Naive thymus-derived CD4-positive, alpha-beta T cell (primary cell): ENCODE measurements at regions not wholly inside any gene's neighbourhood (a gene's known extent, or its start where the extent isn't known, plus 50 kb on each side); places are given as distances from the start of the nearest gene placed in this dataset.

Experiments used
- ATAC-seq: fragments of 150-1000 bp; cut with Tn5 transposase; 2 replicates; pipeline ENCODE4 v1.10.0; 2021; ENCODE audit warnings: mild to moderate bottlenecking, moderate library complexity
- CTCF ChIA-PET: fragments of 350-600 bp; sonication (Branson Sonifier 250); formaldehyde crosslinking; loops from one replicate; lab custom pipeline; 2021; ENCODE audit warnings: antibody characterized with exemption; lab: Charles Lee
- POLR2A ChIA-PET: fragments of 350-600 bp; sonication (Branson Sonifier 250); formaldehyde crosslinking; loops from one replicate; lab custom pipeline; 2021; ENCODE audit warnings: antibody characterized with exemption, inconsistent platforms; lab: Charles Lee
- DNase-seq, 9 donors: peaks; one replicate each; pipeline versions ENCODE4 v3.0.0 to v3.0.0-alpha.2; 2020 to 2022; ENCODE audit warnings: mixed read lengths in 1 of 9
- H3K27ac ChIP-seq: one replicate; pipeline ENCODE4 v1.7.0; 2013; ENCODE audit warnings: mild to moderate bottlenecking, low read depth, low read length, moderate library complexity
- H3K27me3 ChIP-seq, 2 donors: one replicate each; pipeline ENCODE4 v1.7.0; 2013; ENCODE audit warnings: low read length in 2 of 2, mild to moderate bottlenecking in 2 of 2, moderate library complexity in 2 of 2; ENCODE audit not compliant: control insufficient read depth in 2 of 2, insufficient read depth in 2 of 2
- H3K36me3 ChIP-seq, 3 experiments: 1 replicate in 2 of 3; 2 replicates in 1 of 3; pipeline ENCODE4 v1.7.0; 2013; ENCODE audit warnings: low read length in 3 of 3, mild to moderate bottlenecking in 3 of 3, moderate library complexity in 1 of 3; ENCODE audit not compliant: insufficient read depth in 3 of 3, control insufficient read depth in 2 of 3
- H3K4me1 ChIP-seq, 2 donors: one replicate each; pipeline ENCODE4 v1.7.0; 2013; ENCODE audit warnings: low read length in 2 of 2, mild to moderate bottlenecking in 2 of 2, moderate library complexity in 1 of 2; ENCODE audit not compliant: control insufficient read depth in 2 of 2, insufficient read depth in 2 of 2
- H3K4me3 ChIP-seq: 2 replicates; pipeline ENCODE4 v1.7.0; 2013; ENCODE audit warnings: mild to moderate bottlenecking, low read length
- H3K9me3 ChIP-seq, 3 experiments: 1 replicate in 2 of 3; 2 replicates in 1 of 3; pipeline ENCODE4 v1.7.0; 2013; ENCODE audit warnings: low read length in 3 of 3; ENCODE audit not compliant: control insufficient read depth in 2 of 3
- H3K27ac Mint-ChIP-seq, 9 donors: one replicate each; pipeline ENCODE4 v1.8.0; 2020 to 2022; ENCODE audit warnings: mixed read lengths in 9 of 9, mild to moderate bottlenecking in 8 of 9, moderate library complexity in 5 of 9, inconsistent platforms in 2 of 9
- H3K27me3 Mint-ChIP-seq, 5 donors: one replicate each; pipeline ENCODE4 v1.8.0; 2021 to 2022; ENCODE audit warnings: mixed read lengths in 5 of 5, mild to moderate bottlenecking in 1 of 5
- H3K36me3 Mint-ChIP-seq, 5 donors: one replicate each; pipeline ENCODE4 v1.8.0; 2020 to 2022; ENCODE audit warnings: mixed read lengths in 5 of 5, mild to moderate bottlenecking in 3 of 5, inconsistent platforms in 1 of 5
- H3K4me1 Mint-ChIP-seq, 7 donors: one replicate each; pipeline ENCODE4 v1.8.0; 2020 to 2022; ENCODE audit warnings: mixed read lengths in 7 of 7, mild to moderate bottlenecking in 3 of 7, inconsistent platforms in 1 of 7
- H3K4me3 Mint-ChIP-seq, 10 donors: one replicate each; pipeline ENCODE4 v1.8.0; 2020 to 2022; ENCODE audit warnings: mild to moderate bottlenecking in 10 of 10, mixed read lengths in 10 of 10, moderate library complexity in 6 of 10, inconsistent platforms in 2 of 10
- H3K9me3 Mint-ChIP-seq, 11 donors: one replicate each; pipeline ENCODE4 v1.8.0; 2020 to 2022; ENCODE audit warnings: mixed read lengths in 11 of 11, mild to moderate bottlenecking in 4 of 11, inconsistent platforms in 1 of 11, moderate library complexity in 1 of 11
- intact Hi-C, 2 donors: fragments of 100-400 bp; cut with micrococcal nuclease; formaldehyde crosslinking; loops; one replicate each; pipeline ENCODE4 v1.15.1; 2023

DNA sequence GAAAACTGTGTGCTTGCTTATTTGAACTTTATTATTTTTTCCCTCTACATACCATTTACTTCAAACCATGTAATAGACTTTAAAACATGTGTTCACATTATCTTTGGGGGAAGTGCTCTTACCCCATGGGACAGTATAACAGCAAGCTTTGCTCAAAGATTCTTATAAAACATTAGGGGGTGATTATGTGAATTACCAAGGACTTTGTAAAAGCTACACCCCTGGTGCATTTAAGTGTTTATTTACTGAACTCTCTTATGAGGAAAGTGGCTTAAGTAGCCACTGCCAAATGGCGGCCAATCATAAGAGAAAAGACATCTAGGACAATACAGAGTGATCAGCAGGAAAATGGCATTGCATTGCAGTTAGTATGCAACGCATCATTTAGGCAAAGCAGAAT, 70.3 kb downstream of the CAPZA3 start:
- Mint-ChIP-seq H3K27me3 (peaks cover 0 to 3% (median 0%) of the 10 kb centered on the region in 5 donors), H3K4me3 (no peak overlapping the region), H3K9me3 (peaks cover 0 to 5% (median 0%) of the 10 kb centered on the region in 11 donors), H3K36me3 (no peaks in the 10 kb centered on the region), H3K27ac (no peak overlapping the region), H3K4me1 (peaks cover 0 to 2% (median 0%) of the 10 kb centered on the region in 7 donors)
- Histone ChIP-seq H3K4me3 (no peak overlapping the region), H3K27ac (no peak overlapping the region), H3K4me1 (no peaks in the 10 kb centered on the region), H3K36me3 (no peaks in the 10 kb centered on the region), H3K27me3 (no peaks in the 10 kb centered on the region), H3K9me3 (no peaks in the 10 kb centered on the region)
- intact Hi-C loops, result no loop called here
- ATAC-seq (no peak), DNase-seq (no peak)
- ChIA-PET CTCF (no interaction called here), POLR2A (no interaction called here)

DNA sequence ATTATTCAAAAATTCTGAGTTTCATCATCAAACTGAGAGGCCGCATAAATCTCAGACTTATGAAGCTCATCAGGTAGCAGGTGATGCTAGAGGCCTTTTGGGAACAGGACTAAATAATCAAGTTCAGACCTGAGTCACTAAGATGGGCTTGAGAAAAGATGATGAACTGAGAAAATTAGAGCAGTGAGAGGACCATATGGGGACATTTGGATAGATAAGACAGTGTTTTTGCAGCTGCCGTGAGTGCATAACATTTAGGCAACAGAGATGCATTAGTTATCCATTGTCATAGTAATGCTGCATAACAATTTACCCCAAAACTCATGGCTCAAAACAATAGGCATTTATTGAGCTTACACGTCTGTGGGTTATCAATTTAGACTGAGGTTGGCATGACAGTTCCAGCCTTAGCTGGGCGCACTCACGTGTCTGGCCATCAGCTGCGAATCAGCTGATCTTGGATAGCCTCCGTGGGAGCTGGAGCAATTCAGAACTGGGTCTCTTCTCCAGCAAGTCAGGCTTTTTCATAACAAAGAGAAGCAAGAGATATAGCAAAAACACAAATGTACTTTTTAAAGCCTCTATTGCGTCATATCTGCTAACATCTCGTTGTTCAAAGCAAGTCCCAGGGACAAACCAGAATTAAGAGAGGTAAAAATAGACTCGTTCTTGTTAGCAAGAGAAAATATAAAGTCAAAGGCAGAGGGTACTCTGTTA, 72.8 kb downstream of the CAPZA3 start:
- H3K9me3 ChIP-seq, result no peaks in the 10 kb centered on the region
- no peak for DNase-seq
- ChIA-PET CTCF (no interaction called here), POLR2A (no interaction called here)
- Mint-ChIP-seq H3K27me3 (peaks cover 0 to 3% (median 0%) of the 10 kb centered on the region in 5 donors), H3K36me3 (no peaks in the 10 kb centered on the region), H3K9me3 (peaks cover 0 to 5% (median 0%) of the 10 kb centered on the region in 11 donors), H3K4me3 (no peak overlapping the region), H3K4me1 (peaks cover 0 to 2% (median 0%) of the 10 kb centered on the region in 7 donors), H3K27ac (no peak overlapping the region)
- no peak overlapping the region for H3K4me3 ChIP-seq
- no peaks in the 10 kb centered on the region for H3K27me3 ChIP-seq
- H3K4me1 ChIP-seq, result no peaks in the 10 kb centered on the region
- intact Hi-C loops, result no loop called here
- no peak for ATAC-seq
- H3K27ac ChIP-seq, result no peak overlapping the region
- no peaks in the 10 kb centered on the region for H3K36me3 ChIP-seq

DNA sequence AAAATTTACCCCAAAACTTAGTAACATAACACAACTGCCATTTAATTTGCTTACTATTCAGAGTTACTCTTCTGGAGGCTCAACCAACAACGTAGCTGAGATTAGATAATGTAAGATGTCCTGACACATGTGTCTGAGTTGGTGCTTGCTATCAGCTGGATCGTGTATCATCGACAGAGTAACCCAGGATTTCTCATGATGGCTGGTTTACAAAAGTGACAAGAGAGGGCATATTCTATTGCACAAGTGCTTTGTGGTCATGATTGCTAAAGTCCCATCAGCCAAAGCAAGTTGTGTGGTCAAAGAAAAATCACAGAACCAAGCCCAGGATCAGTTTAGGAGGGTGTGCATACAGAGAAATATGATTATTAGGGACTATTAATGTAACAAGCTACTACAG, 73.4 kb downstream of the CAPZA3 start:
- Histone ChIP-seq H3K4me1 (no peaks in the 10 kb centered on the region), H3K4me3 (no peak overlapping the region), H3K27ac (no peak overlapping the region), H3K27me3 (no peaks in the 10 kb centered on the region), H3K9me3 (no peaks in the 10 kb centered on the region), H3K36me3 (no peaks in the 10 kb centered on the region)
- Mint-ChIP-seq H3K36me3 (no peaks in the 10 kb centered on the region), H3K27me3 (peaks cover 0 to 3% (median 0%) of the 10 kb centered on the region in 5 donors), H3K4me3 (no peak overlapping the region), H3K9me3 (peaks cover 0 to 5% (median 0%) of the 10 kb centered on the region in 11 donors), H3K27ac (no peak overlapping the region), H3K4me1 (peaks cover 0 to 2% (median 0%) of the 10 kb centered on the region in 7 donors)
- intact Hi-C loops, result no loop called here
- peak; percentile 55 for ATAC-seq
- no peak for DNase-seq
- ChIA-PET CTCF (no interaction called here), POLR2A (no interaction called here)

DNA sequence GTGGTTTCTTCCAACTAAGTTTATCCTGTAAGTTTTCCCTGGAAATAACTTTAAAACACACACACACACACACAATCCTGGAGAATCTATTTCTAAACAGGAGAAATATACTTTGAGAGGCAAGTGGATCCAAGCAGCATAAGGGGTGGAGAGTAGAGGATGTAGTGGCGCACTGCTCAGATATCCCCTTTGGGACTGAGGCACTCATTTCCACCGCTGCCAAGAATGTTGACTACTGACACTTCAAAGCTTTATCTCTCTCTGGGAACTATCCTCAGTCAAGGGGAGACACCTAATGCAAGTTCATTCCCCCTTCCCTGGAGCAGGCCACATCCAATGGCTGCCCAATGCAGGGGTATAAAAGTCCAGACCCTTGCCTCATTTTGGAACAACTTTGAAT, 75.8 kb downstream of the CAPZA3 start:
- Mint-ChIP-seq H3K27me3 (peaks cover 0 to 3% (median 0%) of the 10 kb centered on the region in 5 donors), H3K36me3 (no peaks in the 10 kb centered on the region), H3K9me3 (peaks cover 0 to 5% (median 0%) of the 10 kb centered on the region in 11 donors), H3K27ac (no peak overlapping the region), H3K4me1 (peaks cover 0 to 3% (median 0%) of the 10 kb centered on the region in 7 donors), H3K4me3 (no peak overlapping the region)
- no peaks in the 10 kb centered on the region for H3K4me1 ChIP-seq
- no peaks in the 10 kb centered on the region for H3K27me3 ChIP-seq
- POLR2A ChIA-PET, result no interaction called here
- DNase-seq (no peak), ATAC-seq (no peak)
- no peaks in the 10 kb centered on the region for H3K36me3 ChIP-seq
- CTCF ChIA-PET, result no interaction called here
- no peak overlapping the region for H3K27ac ChIP-seq
- no peak overlapping the region for H3K4me3 ChIP-seq
- intact Hi-C loops, result no loop called here
- no peaks in the 10 kb centered on the region for H3K9me3 ChIP-seq

DNA sequence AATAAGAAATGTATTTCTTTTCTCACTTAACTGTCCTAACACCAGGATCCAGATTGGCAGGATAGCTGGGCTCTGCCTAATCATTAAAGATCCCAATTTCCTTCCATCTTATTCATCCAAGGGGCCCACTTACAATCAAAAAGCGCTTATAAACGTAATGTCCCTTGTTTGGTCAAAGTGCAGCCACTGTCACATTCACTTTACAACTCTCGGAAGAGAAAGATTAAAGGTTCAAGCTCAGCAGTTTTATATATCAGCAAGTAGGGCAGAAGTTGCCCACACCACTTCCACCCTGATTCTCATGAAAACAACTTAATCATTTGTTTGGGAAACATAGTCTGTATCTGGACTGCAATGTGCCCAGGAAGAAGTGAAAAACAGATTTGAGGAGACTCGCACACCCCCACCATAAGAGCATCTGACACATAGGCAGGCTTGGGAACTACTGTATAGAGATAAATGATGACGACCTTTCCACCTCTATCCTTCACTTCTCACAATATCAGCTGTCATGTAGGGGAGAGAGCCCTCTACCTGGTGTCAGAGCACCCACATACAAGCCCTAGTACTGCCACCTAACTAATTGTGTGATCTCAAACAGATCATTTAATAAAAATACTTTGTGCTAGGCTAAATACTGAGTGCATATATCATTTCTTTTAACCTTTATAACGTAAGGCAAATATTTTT, 80.8 kb downstream of the CAPZA3 start:
- Histone ChIP-seq H3K4me3 (no peak overlapping the region), H3K27me3 (no peaks in the 10 kb centered on the region), H3K36me3 (no peaks in the 10 kb centered on the region), H3K27ac (no peak overlapping the region), H3K4me1 (no peaks in the 10 kb centered on the region), H3K9me3 (no peaks in the 10 kb centered on the region)
- Mint-ChIP-seq H3K27me3 (peaks cover 0 to 3% (median 0%) of the 10 kb centered on the region in 5 donors), H3K27ac (no peak overlapping the region), H3K36me3 (no peaks in the 10 kb centered on the region), H3K4me3 (no peak overlapping the region), H3K9me3 (peaks cover 0 to 4% (median 0%) of the 10 kb centered on the region in 11 donors), H3K4me1 (peaks cover 0 to 1% (median 0%) of the 10 kb centered on the region in 7 donors)
- DNase-seq (no peak), ATAC-seq (no peak)
- intact Hi-C loops, result no loop called here
- ChIA-PET POLR2A (no interaction called here), CTCF (no interaction called here)

DNA sequence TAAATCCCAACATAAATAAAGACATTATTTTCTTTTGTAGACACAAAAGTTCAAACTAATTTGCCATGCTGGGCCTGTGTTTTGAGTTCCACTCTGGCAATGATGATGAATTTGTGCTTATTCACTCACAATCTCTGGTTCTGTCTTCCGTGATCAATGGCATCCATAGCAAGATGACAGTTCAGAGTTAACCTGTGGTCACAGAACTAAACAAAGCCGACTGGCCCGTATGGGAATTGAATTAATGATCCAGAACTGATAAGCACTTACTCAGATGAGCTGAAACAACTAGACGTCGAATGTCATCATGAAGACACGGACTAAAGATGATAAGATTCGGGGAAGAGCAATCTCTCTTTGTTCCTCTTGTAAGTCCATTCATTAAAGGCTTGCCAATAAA, 81.6 kb downstream of the CAPZA3 start:
- H3K4me1 ChIP-seq, result no peaks in the 10 kb centered on the region
- DNase-seq (no peak), ATAC-seq (no peak)
- ChIA-PET CTCF (no interaction called here), POLR2A (no interaction called here)
- no peaks in the 10 kb centered on the region for H3K36me3 ChIP-seq
- no peak overlapping the region for H3K27ac ChIP-seq
- Mint-ChIP-seq H3K4me3 (no peak overlapping the region), H3K27me3 (peaks cover 0 to 3% (median 0%) of the 10 kb centered on the region in 5 donors), H3K9me3 (peaks cover 0 to 4% (median 0%) of the 10 kb centered on the region in 11 donors), H3K27ac (no peak overlapping the region), H3K36me3 (no peaks in the 10 kb centered on the region), H3K4me1 (peaks cover 0 to 1% (median 0%) of the 10 kb centered on the region in 7 donors)
- H3K9me3 ChIP-seq, result no peaks in the 10 kb centered on the region
- no peaks in the 10 kb centered on the region for H3K27me3 ChIP-seq
- intact Hi-C loops, result no loop called here
- H3K4me3 ChIP-seq, result no peak overlapping the region
